Hepatocyte (in vitro differentiated cells): ENCODE measurements at regions not wholly inside any gene's neighbourhood (a gene's known extent, or its start where the extent isn't known, plus 50 kb on each side); places are given as distances from the start of the nearest gene placed in this dataset.

ENCODE experiments used
- DNase-seq: peaks from one replicate; pipeline ENCODE4 v3.0.0-alpha.2; 2016; ENCODE audit warnings: low spot score
- H2AFZ ChIP-seq: fragments of 200-600 bp; sonication (generic); 2 replicates; pipeline ENCODE4 v1.6.0; 2016; ENCODE audit warnings: antibody characterized with exemption, mild to moderate bottlenecking
- H3K27ac ChIP-seq: fragments of 200-600 bp; sonication (generic); 2 replicates; pipeline ENCODE4 v1.5.1; 2016; ENCODE audit warnings: mild to moderate bottlenecking
- H3K27me3 ChIP-seq: fragments of 200-600 bp; sonication (generic); 2 replicates; pipeline ENCODE4 v1.6.1; 2016
- H3K36me3 ChIP-seq: fragments of 200-600 bp; sonication (generic); replicated peaks from 2 replicates; pipeline ENCODE4 v1.5.1; 2016; ENCODE audit warnings: low read depth; ENCODE audit not compliant: insufficient read depth
- H3K4me1 ChIP-seq: fragments of 200-600 bp; sonication (generic); 2 replicates; pipeline ENCODE4 v1.5.1; 2016; ENCODE audit warnings: mild to moderate bottlenecking, moderate library complexity; ENCODE audit not compliant: insufficient read depth
- H3K4me2 ChIP-seq: fragments of 200-600 bp; sonication (generic); 2 replicates; pipeline ENCODE4 v1.6.0; 2016
- H3K4me3 ChIP-seq: fragments of 200-600 bp; sonication (generic); 2 replicates; pipeline ENCODE4 v1.5.1; 2016; ENCODE audit warnings: mild to moderate bottlenecking
- H3K79me2 ChIP-seq: fragments of 200-600 bp; sonication (generic); 2 replicates; pipeline ENCODE4 v1.6.0; 2017; ENCODE audit warnings: mild to moderate bottlenecking
- H3K9me2 ChIP-seq: fragments of 200-600 bp; sonication (generic); replicated peaks from 2 replicates; pipeline ENCODE4 v1.6.0; 2017; ENCODE audit warnings: mild to moderate bottlenecking; ENCODE audit not compliant: insufficient read depth
- H3K9me3 ChIP-seq: fragments of 200-600 bp; sonication (generic); 2 replicates; pipeline ENCODE4 v1.5.1; 2016; ENCODE audit warnings: low read depth, mild to moderate bottlenecking
- H4K20me1 ChIP-seq: fragments of 200-600 bp; sonication (generic); 2 replicates; pipeline ENCODE4 v1.6.0; 2016; ENCODE audit warnings: mild to moderate bottlenecking; ENCODE audit not compliant: insufficient read depth, poor library complexity, severe bottlenecking
- EZH2 ChIP-seq: fragments of 200-600 bp; sonication (generic); IDR thresholded peaks from 2 replicates; pipeline ENCODE4 v1.6.1; 2016; ENCODE audit warnings: antibody characterized with exemption, mild to moderate bottlenecking, borderline replicate concordance
- EZH2phosphoT487 ChIP-seq: fragments of 200-600 bp; sonication (generic); IDR thresholded peaks from one replicate; pipeline ENCODE4 v1.6.1; 2018; ENCODE audit warnings: antibody characterized with exemption, mild to moderate bottlenecking, low read depth, moderate library complexity; ENCODE audit not compliant: unreplicated experiment, severe bottlenecking
- WGBS: methylation state at CpG from one replicate; pipeline ENCODE4 v1.1.6; 2016; ENCODE audit warnings: low lambda C conversion rate; ENCODE audit errors: missing lambda C conversion rate; 5-methylcytosine and 5-hydroxymethylcytosine counted together
- TF ChIP-seq, protein P1 (sequence below): fragments of 200-600 bp; sonication (generic); IDR thresholded peaks from 2 replicates; pipeline ENCODE4 v1.5.1; 2016; ENCODE audit warnings: antibody characterized with exemption, mild to moderate bottlenecking; ENCODE audit not compliant: poor library complexity

- no peaks in the 10 kb centered on the region for H3K79me2 ChIP-seq
- no peaks in the 10 kb centered on the region for H3K36me3 ChIP-seq
- TF ChIP-seq EZH2 (no peak), EZH2phosphoT487 (no peak)
- TF ChIP-seq, protein P1, sequence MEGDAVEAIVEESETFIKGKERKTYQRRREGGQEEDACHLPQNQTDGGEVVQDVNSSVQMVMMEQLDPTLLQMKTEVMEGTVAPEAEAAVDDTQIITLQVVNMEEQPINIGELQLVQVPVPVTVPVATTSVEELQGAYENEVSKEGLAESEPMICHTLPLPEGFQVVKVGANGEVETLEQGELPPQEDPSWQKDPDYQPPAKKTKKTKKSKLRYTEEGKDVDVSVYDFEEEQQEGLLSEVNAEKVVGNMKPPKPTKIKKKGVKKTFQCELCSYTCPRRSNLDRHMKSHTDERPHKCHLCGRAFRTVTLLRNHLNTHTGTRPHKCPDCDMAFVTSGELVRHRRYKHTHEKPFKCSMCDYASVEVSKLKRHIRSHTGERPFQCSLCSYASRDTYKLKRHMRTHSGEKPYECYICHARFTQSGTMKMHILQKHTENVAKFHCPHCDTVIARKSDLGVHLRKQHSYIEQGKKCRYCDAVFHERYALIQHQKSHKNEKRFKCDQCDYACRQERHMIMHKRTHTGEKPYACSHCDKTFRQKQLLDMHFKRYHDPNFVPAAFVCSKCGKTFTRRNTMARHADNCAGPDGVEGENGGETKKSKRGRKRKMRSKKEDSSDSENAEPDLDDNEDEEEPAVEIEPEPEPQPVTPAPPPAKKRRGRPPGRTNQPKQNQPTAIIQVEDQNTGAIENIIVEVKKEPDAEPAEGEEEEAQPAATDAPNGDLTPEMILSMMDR: no peak
- no peaks in the 10 kb centered on the region for H4K20me1 ChIP-seq
- no peaks in the 10 kb centered on the region for H3K4me1 ChIP-seq
- H2AFZ ChIP-seq: no peak overlapping the region
- H3K4me2 ChIP-seq: no peak overlapping the region
- no peaks in the 10 kb centered on the region for H3K27me3 ChIP-seq
- DNase-seq: no peak
- H3K9me2 ChIP-seq: peaks cover 4% of the 10 kb centered on the region
- H3K27ac ChIP-seq: no peak overlapping the region
- no peaks in the 10 kb centered on the region for H3K9me3 ChIP-seq
- H3K4me3 ChIP-seq: no peak overlapping the region
These were observed 65.3 kb upstream of the PTGDR start for GRCh38 chr14:52202151-52202550.

- TF ChIP-seq EZH2 (no peak), EZH2phosphoT487 (no peak)
- TF ChIP-seq, protein P1: no peak
- WGBS: 91% methylated on average over 4 of the region's 4 CpGs
- no peaks in the 10 kb centered on the region for H3K36me3 ChIP-seq
These were observed 77.1 kb upstream of the PTGDR start for GRCh38 chr14:52190337-52190931.

DNA sequence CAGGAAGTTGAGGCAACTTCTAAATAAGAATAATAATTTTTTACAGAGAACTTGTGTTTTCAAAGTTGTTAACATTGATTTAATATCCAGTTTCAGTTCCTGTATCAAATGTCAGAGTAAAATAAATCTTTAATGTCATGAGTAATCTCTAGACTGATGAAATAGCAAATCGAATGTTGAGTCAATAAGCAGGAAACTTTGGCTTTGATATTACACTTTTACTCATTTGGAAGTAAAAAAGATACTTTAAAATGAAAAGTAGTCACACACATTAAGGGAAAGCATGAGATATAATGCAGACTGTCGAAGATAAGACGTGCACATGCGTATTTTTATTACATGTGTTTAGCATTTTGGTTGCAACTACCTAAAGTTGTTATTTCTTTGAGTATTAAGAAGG lies 78.2 kb upstream of the PTGDR start:
- Histone ChIP-seq H3K4me2 (no peak overlapping the region), H3K36me3 (no peaks in the 10 kb centered on the region), H3K27me3 (no peaks in the 10 kb centered on the region), H3K9me3 (no peaks in the 10 kb centered on the region), H2AFZ (no peak overlapping the region), H3K4me3 (no peak overlapping the region), H3K27ac (no peak overlapping the region), H3K4me1 (no peaks in the 10 kb centered on the region), H3K79me2 (no peaks in the 10 kb centered on the region), H3K9me2 (no peaks in the 10 kb centered on the region), H4K20me1 (no peaks in the 10 kb centered on the region)
- DNase-seq: no peak
- no peak for TF ChIP-seq EZH2phosphoT487
- WGBS: 64% methylated on average over 4 of the region's 4 CpGs

More at GRCh38 chr14:52190337-52190931, 77.1 kb upstream of the PTGDR start:
- no peak overlapping the region for H3K4me2 ChIP-seq
- DNase-seq: no peak
- H4K20me1 ChIP-seq: no peaks in the 10 kb centered on the region
- no peaks in the 10 kb centered on the region for H3K27me3 ChIP-seq
- H3K9me2 ChIP-seq: no peaks in the 10 kb centered on the region
- no peaks in the 10 kb centered on the region for H3K9me3 ChIP-seq
- no peak overlapping the region for H3K27ac ChIP-seq
- H3K4me3 ChIP-seq: no peak overlapping the region
- no peak overlapping the region for H2AFZ ChIP-seq
- no peaks in the 10 kb centered on the region for H3K79me2 ChIP-seq
- no peaks in the 10 kb centered on the region for H3K4me1 ChIP-seq

DNA sequence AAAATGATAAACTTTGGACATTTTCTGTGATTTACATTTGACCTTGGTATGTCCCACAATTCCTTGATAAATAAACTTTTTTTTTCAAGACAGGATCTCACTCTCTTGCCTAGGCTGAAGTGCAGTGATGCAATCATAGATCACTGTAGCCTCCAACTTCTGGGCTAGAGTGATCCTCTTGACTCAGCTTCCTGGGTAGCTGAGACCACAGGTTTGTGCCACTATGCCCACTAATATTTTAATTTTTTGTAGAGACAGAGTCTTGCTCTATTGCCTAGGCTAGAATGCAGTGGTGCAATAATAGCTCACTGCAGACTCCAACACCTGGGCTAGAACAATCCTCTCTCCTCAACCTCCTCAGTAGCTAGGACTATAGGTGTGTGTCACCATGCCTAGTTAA lies 79.1 kb upstream of the PTGDR start:
- Histone ChIP-seq H4K20me1 (no peaks in the 10 kb centered on the region), H3K27ac (no peak overlapping the region), H3K36me3 (no peaks in the 10 kb centered on the region), H3K4me3 (no peak overlapping the region), H3K4me1 (no peaks in the 10 kb centered on the region), H3K4me2 (no peak overlapping the region), H3K27me3 (no peaks in the 10 kb centered on the region), H3K79me2 (no peaks in the 10 kb centered on the region), H3K9me2 (no peaks in the 10 kb centered on the region), H3K9me3 (no peaks in the 10 kb centered on the region), H2AFZ (no peak overlapping the region)
- no peak for DNase-seq
- TF ChIP-seq, protein P1: no peak
- TF ChIP-seq EZH2phosphoT487: no peak
- TF ChIP-seq EZH2: no peak
